ENCODE measurements at regions not wholly inside any gene's neighbourhood (a gene's known extent, or its start where the extent isn't known, plus 50 kb on each side); places are given as distances from the start of the nearest gene placed in this dataset.

- H3K4me1 ChIP-seq (ENCODE audit: control insufficient read depth, insufficient read depth, low read length): no peaks in the 10 kb centered on the region
- WGBS (ENCODE audit: insufficient coverage, low lambda C conversion rate): no CpG with 5 or more reads among the region's 3 CpGs
- DNase-seq: no peak
- no peaks in the 10 kb centered on the region for H3K9me3 ChIP-seq (ENCODE audit: control insufficient read depth, low read depth, low read length)
- no peak overlapping the region for H3K4me3 ChIP-seq (ENCODE audit: low read length)
- H3K27me3 ChIP-seq (ENCODE audit: control insufficient read depth, insufficient read depth, low read length): no peaks in the 10 kb centered on the region
- H3K27ac ChIP-seq (ENCODE audit: low read length): no peak overlapping the region
- H3K36me3 ChIP-seq (ENCODE audit: control insufficient read depth, insufficient read depth, low read length): no peaks in the 10 kb centered on the region
Measured at GRCh38 chr6:23325065-23325464, 755.7 kb downstream of the HDGFL1 start.

DNA sequence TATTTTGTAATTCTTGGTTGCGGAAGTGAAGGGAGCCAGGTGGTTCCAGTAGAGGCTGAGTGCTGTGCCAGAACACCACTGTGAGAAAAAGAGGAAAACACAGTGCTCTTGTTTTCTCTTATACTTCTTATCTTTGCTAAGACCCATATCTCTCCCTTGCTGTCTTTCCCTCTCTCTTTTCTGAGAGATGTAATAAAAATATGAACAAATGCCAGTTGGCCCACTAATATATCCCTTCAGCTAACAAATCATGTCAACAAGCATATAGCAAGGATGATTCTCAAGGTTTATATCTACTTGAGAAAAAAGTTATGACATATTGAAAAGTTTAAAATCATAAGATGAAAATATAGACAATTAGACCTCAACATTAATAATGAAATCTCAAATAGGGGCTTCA is 758.3 kb downstream of the HDGFL1 start:
- H3K4me1 ChIP-seq (ENCODE audit: control insufficient read depth, insufficient read depth, low read length): no peaks in the 10 kb centered on the region
- H3K27ac ChIP-seq (ENCODE audit: low read length): no peak overlapping the region
- no peaks in the 10 kb centered on the region for H3K36me3 ChIP-seq (ENCODE audit: control insufficient read depth, insufficient read depth, low read length)
- no peaks in the 10 kb centered on the region for H3K9me3 ChIP-seq (ENCODE audit: control insufficient read depth, low read depth, low read length)
- 100% methylated on average over 1 of the region's 1 CpG for WGBS (ENCODE audit: insufficient coverage, low lambda C conversion rate)
- no peak for DNase-seq
- H3K27me3 ChIP-seq (ENCODE audit: control insufficient read depth, insufficient read depth, low read length): no peaks in the 10 kb centered on the region
- H3K4me3 ChIP-seq (ENCODE audit: low read length): no peak overlapping the region

- 86% methylated on average over 1 of the region's 1 CpG for WGBS (ENCODE audit: insufficient coverage, low lambda C conversion rate)
- no peaks in the 10 kb centered on the region for H3K36me3 ChIP-seq (ENCODE audit: control insufficient read depth, insufficient read depth, low read length)
- H3K4me1 ChIP-seq (ENCODE audit: control insufficient read depth, insufficient read depth, low read length): no peaks in the 10 kb centered on the region
- H3K27me3 ChIP-seq (ENCODE audit: control insufficient read depth, insufficient read depth, low read length): no peaks in the 10 kb centered on the region
- H3K4me3 ChIP-seq (ENCODE audit: low read length): no peak overlapping the region
- no peaks in the 10 kb centered on the region for H3K9me3 ChIP-seq (ENCODE audit: control insufficient read depth, low read depth, low read length)
- H3K27ac ChIP-seq (ENCODE audit: low read length): no peak overlapping the region
- no peak for DNase-seq
Measured at GRCh38 chr6:23329086-23329485, 759.7 kb downstream of the HDGFL1 start.

DNA sequence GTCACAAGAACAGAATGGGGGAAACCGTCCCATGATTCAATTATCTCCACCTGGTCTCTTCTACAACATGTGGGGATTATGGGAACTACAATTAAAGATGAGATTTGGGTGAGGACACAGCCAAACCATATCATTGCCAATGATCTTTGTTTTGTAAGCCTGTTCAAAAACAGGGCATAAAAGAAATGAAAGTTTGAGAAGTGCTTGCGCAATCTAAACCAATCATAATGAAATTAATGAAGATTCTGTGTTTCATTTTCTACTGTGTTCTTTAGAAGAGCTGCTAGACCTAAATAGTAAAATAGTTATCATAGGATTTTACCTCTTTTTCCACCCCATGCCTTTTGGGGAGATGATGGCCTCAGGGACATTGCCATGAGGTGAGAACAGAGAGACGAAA is 761.3 kb downstream of the HDGFL1 start:
- no peaks in the 10 kb centered on the region for H3K27me3 ChIP-seq (ENCODE audit: control insufficient read depth, insufficient read depth, low read length)
- H3K36me3 ChIP-seq (ENCODE audit: control insufficient read depth, insufficient read depth, low read length): no peaks in the 10 kb centered on the region
- no peak for DNase-seq
- WGBS (ENCODE audit: insufficient coverage, low lambda C conversion rate): 100% methylated on average over 1 of the region's 3 CpGs
- H3K4me3 ChIP-seq (ENCODE audit: low read length): no peak overlapping the region
- no peak overlapping the region for H3K27ac ChIP-seq (ENCODE audit: low read length)
- no peaks in the 10 kb centered on the region for H3K4me1 ChIP-seq (ENCODE audit: control insufficient read depth, insufficient read depth, low read length)
- H3K9me3 ChIP-seq (ENCODE audit: control insufficient read depth, low read depth, low read length): no peaks in the 10 kb centered on the region

GRCh38 chr6:23334360-23334759 is 765.0 kb downstream of the HDGFL1 start:
- H3K4me1 ChIP-seq (ENCODE audit: control insufficient read depth, insufficient read depth, low read length): no peaks in the 10 kb centered on the region
- no peak for DNase-seq
- WGBS (ENCODE audit: insufficient coverage, low lambda C conversion rate): 40% methylated on average over 2 of the region's 5 CpGs
- no peak overlapping the region for H3K4me3 ChIP-seq (ENCODE audit: low read length)
- no peak overlapping the region for H3K27ac ChIP-seq (ENCODE audit: low read length)
- no peaks in the 10 kb centered on the region for H3K36me3 ChIP-seq (ENCODE audit: control insufficient read depth, insufficient read depth, low read length)
- H3K9me3 ChIP-seq (ENCODE audit: control insufficient read depth, low read depth, low read length): no peaks in the 10 kb centered on the region
- no peaks in the 10 kb centered on the region for H3K27me3 ChIP-seq (ENCODE audit: control insufficient read depth, insufficient read depth, low read length)

DNA sequence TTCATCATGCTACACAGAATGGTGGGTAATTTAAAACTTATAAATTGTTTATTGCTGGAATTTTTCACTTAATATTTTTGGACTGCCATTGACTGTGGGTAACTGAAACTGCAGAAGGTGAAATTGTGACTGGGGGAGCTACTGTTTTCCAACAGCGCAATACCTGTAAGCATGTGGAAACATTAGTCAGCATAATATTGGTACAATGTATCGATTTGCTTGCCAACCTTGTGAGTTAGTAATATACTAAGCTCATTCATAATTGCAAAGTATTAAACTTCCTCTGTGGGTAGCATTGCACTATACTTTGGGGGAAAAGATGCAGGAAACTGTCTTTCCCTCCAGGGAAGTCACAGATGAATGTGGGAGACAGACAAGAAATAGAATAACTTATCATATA is 766.5 kb downstream of the HDGFL1 start:
- WGBS (ENCODE audit: insufficient coverage, low lambda C conversion rate): 100% methylated on average over 1 of the region's 2 CpGs
- H3K4me3 ChIP-seq (ENCODE audit: low read length): no peak overlapping the region
- H3K9me3 ChIP-seq (ENCODE audit: control insufficient read depth, low read depth, low read length): no peaks in the 10 kb centered on the region
- no peaks in the 10 kb centered on the region for H3K27me3 ChIP-seq (ENCODE audit: control insufficient read depth, insufficient read depth, low read length)
- no peaks in the 10 kb centered on the region for H3K4me1 ChIP-seq (ENCODE audit: control insufficient read depth, insufficient read depth, low read length)
- H3K27ac ChIP-seq (ENCODE audit: low read length): no peak overlapping the region
- H3K36me3 ChIP-seq (ENCODE audit: control insufficient read depth, insufficient read depth, low read length): no peaks in the 10 kb centered on the region
- no peak for DNase-seq

GRCh38 chr6:23339268-23339667 is 769.9 kb downstream of the HDGFL1 start:
- peak; percentile 12 to 22 for DNase-seq
- Histone ChIP-seq H3K27me3 (ENCODE audit: control insufficient read depth, insufficient read depth, low read length) (no peaks in the 10 kb centered on the region), H3K9me3 (ENCODE audit: control insufficient read depth, low read depth, low read length) (no peaks in the 10 kb centered on the region), H3K36me3 (ENCODE audit: control insufficient read depth, insufficient read depth, low read length) (no peaks in the 10 kb centered on the region), H3K4me1 (ENCODE audit: control insufficient read depth, insufficient read depth, low read length) (no peaks in the 10 kb centered on the region), H3K4me3 (ENCODE audit: low read length) (no peak overlapping the region), H3K27ac (ENCODE audit: low read length) (peak overlapping the region; percentile 2)
- no CpG with 5 or more reads among the region's 3 CpGs for WGBS (ENCODE audit: insufficient coverage, low lambda C conversion rate)

DNA sequence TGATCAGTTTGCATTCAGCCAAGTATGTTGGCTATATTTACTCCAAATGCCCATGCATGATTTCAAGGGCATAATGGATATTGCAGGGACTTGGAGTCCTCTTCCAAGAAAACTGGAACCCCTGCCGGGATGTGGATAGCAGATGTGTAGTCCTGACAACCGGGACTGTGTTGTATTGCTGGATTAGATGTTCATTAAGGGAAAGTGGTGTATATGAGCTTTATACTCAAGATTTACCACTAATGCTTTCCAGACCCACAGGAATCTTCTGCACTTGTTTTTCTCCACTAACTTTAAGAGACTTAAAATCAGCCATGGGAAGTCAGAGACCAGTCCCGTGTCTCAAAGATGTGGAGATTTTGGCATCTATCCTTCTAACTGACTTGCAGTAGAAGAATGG is 770.9 kb downstream of the HDGFL1 start:
- H3K4me3 ChIP-seq (ENCODE audit: low read length): no peak overlapping the region
- no peaks in the 10 kb centered on the region for H3K4me1 ChIP-seq (ENCODE audit: control insufficient read depth, insufficient read depth, low read length)
- WGBS (ENCODE audit: insufficient coverage, low lambda C conversion rate): no CpG with 5 or more reads among the region's 3 CpGs
- H3K9me3 ChIP-seq (ENCODE audit: control insufficient read depth, low read depth, low read length): no peaks in the 10 kb centered on the region
- H3K36me3 ChIP-seq (ENCODE audit: control insufficient read depth, insufficient read depth, low read length): no peaks in the 10 kb centered on the region
- no peak overlapping the region for H3K27ac ChIP-seq (ENCODE audit: low read length)
- DNase-seq: no peak
- H3K27me3 ChIP-seq (ENCODE audit: control insufficient read depth, insufficient read depth, low read length): no peaks in the 10 kb centered on the region

- no peaks in the 10 kb centered on the region for H3K27me3 ChIP-seq (ENCODE audit: control insufficient read depth, insufficient read depth, low read length)
- no peaks in the 10 kb centered on the region for H3K4me1 ChIP-seq (ENCODE audit: control insufficient read depth, insufficient read depth, low read length)
- no peak for DNase-seq
- 86% methylated on average over 5 of the region's 5 CpGs for WGBS (ENCODE audit: insufficient coverage, low lambda C conversion rate)
- H3K9me3 ChIP-seq (ENCODE audit: control insufficient read depth, low read depth, low read length): no peaks in the 10 kb centered on the region
- no peak overlapping the region for H3K4me3 ChIP-seq (ENCODE audit: low read length)
- no peak overlapping the region for H3K27ac ChIP-seq (ENCODE audit: low read length)
- no peaks in the 10 kb centered on the region for H3K36me3 ChIP-seq (ENCODE audit: control insufficient read depth, insufficient read depth, low read length)
Measured at GRCh38 chr6:23343610-23344306, 774.4 kb downstream of the HDGFL1 start.

DNA sequence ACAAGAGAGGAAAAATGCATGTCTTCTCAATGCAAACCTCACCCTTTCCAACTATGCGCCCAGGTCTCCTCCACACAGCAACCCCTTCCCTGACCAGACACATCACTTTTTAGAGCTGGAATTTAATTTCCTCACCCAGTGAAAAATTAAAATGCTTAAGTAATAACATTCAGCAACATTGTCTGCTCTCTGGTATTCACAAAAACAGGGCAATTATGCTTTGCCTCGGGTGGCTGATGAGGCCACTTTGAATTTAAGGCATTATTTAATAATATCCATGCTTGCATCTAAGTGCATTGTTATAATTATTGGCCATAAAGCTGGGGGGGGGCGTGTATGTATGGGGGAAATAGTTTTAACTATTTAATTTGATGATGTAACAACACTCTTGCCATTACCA is 777.8 kb upstream of the NRSN1 start:
- Histone ChIP-seq H3K36me3 (ENCODE audit: control insufficient read depth, insufficient read depth, low read length) (no peaks in the 10 kb centered on the region), H3K27me3 (ENCODE audit: control insufficient read depth, insufficient read depth, low read length) (no peaks in the 10 kb centered on the region), H3K4me1 (ENCODE audit: control insufficient read depth, insufficient read depth, low read length) (no peaks in the 10 kb centered on the region), H3K9me3 (ENCODE audit: control insufficient read depth, low read depth, low read length) (no peaks in the 10 kb centered on the region), H3K4me3 (ENCODE audit: low read length) (no peak overlapping the region), H3K27ac (ENCODE audit: low read length) (no peak overlapping the region)
- no peak for DNase-seq
- 100% methylated on average over 1 of the region's 3 CpGs for WGBS (ENCODE audit: insufficient coverage, low lambda C conversion rate)

- Histone ChIP-seq H3K4me1 (ENCODE audit: control insufficient read depth, insufficient read depth, low read length) (no peaks in the 10 kb centered on the region), H3K4me3 (ENCODE audit: low read length) (no peak overlapping the region), H3K27me3 (ENCODE audit: control insufficient read depth, insufficient read depth, low read length) (no peaks in the 10 kb centered on the region), H3K27ac (ENCODE audit: low read length) (no peak overlapping the region), H3K9me3 (ENCODE audit: control insufficient read depth, low read depth, low read length) (no peaks in the 10 kb centered on the region), H3K36me3 (ENCODE audit: control insufficient read depth, insufficient read depth, low read length) (no peaks in the 10 kb centered on the region)
- no CpG with 5 or more reads among the region's 3 CpGs for WGBS (ENCODE audit: insufficient coverage, low lambda C conversion rate)
- DNase-seq: peak in 1 of 2 donors; percentile 6
Measured at GRCh38 chr6:23349521-23350147, 776.4 kb upstream of the NRSN1 start.

Data from large intestine (tissue), 3 donors.